Lower lobe of right lung (tissue), 2 donors: ENCODE measurements at regions not wholly inside any gene's neighbourhood (a gene's known extent, or its start where the extent isn't known, plus 50 kb on each side); places are given as distances from the start of the nearest gene placed in this dataset.

ENCODE experiments used
- ATAC-seq, 2 donors: fragments of 200-7000 bp; cut with Tn5 transposase; one replicate each; pipeline ENCODE4 v1.9.1; 2020 to 2022; ENCODE audit warnings: mild to moderate bottlenecking in 2 of 2, moderate library complexity in 2 of 2
- DNase-seq: peaks from one replicate; pipeline ENCODE4 v3.0.0-alpha.2; 2020
- H3K27ac ChIP-seq: fragments of 200-600 bp; one replicate; pipeline ENCODE4 v1.8.0; 2022
- H3K27me3 ChIP-seq: fragments of 200-600 bp; one replicate; pipeline ENCODE4 v1.8.0; 2022; ENCODE audit warnings: low read depth
- H3K36me3 ChIP-seq: fragments of 200-600 bp; one replicate; pipeline ENCODE4 v1.8.0; 2022; ENCODE audit warnings: mild to moderate bottlenecking
- H3K4me1 ChIP-seq: fragments of 200-600 bp; one replicate; pipeline ENCODE4 v1.8.0; 2022
- H3K4me3 ChIP-seq: fragments of 200-600 bp; one replicate; pipeline ENCODE4 v1.8.0; 2022; ENCODE audit warnings: mild to moderate bottlenecking
- H3K9me3 ChIP-seq: fragments of 200-600 bp; one replicate; pipeline ENCODE4 v1.8.0; 2022
- intact Hi-C: fragments of 100-400 bp; cut with DNase I; formaldehyde crosslinking; loops from one replicate; pipeline ENCODE4 v1.11.0; 2022
- TF ChIP-seq, protein P1 (sequence below): fragments of 200-600 bp; IDR thresholded peaks from one replicate; pipeline ENCODE4 v1.8.0; 2022; ENCODE audit warnings: antibody characterized with exemption, mild to moderate bottlenecking
- donor health status: DM: no; HTN: yes; CAD: no; lungs with severe emphysema.

DNA sequence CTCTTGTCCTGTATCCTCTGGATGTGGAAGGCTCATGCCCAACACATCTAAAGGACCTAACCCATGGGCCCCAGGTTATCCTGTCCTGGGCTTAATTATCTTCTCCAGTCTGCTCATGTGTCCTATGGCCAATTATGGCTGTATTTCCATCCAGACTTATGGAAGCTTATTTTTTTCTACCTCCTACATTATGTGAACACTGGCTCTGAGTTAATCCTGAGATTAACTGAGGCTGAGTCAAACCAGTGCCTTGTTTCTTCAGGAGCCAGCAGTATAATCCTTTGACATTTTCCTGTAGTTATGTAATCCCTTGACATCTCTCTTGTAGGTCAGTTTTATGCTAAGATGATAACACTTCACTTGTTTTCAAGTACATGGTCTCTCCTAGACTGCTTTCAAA is 213.6 kb downstream of the PMAIP1 start:
- Histone ChIP-seq H3K27ac (no peak overlapping the region), H3K27me3 (no peaks in the 10 kb centered on the region), H3K4me1 (no peaks in the 10 kb centered on the region), H3K4me3 (no peak overlapping the region), H3K36me3 (no peaks in the 10 kb centered on the region), H3K9me3 (no peaks in the 10 kb centered on the region)
- intact Hi-C loops: no loop called here
- ATAC-seq: no peak
- no peak for DNase-seq
- TF ChIP-seq, protein P1, sequence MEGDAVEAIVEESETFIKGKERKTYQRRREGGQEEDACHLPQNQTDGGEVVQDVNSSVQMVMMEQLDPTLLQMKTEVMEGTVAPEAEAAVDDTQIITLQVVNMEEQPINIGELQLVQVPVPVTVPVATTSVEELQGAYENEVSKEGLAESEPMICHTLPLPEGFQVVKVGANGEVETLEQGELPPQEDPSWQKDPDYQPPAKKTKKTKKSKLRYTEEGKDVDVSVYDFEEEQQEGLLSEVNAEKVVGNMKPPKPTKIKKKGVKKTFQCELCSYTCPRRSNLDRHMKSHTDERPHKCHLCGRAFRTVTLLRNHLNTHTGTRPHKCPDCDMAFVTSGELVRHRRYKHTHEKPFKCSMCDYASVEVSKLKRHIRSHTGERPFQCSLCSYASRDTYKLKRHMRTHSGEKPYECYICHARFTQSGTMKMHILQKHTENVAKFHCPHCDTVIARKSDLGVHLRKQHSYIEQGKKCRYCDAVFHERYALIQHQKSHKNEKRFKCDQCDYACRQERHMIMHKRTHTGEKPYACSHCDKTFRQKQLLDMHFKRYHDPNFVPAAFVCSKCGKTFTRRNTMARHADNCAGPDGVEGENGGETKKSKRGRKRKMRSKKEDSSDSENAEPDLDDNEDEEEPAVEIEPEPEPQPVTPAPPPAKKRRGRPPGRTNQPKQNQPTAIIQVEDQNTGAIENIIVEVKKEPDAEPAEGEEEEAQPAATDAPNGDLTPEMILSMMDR: no peak

DNA sequence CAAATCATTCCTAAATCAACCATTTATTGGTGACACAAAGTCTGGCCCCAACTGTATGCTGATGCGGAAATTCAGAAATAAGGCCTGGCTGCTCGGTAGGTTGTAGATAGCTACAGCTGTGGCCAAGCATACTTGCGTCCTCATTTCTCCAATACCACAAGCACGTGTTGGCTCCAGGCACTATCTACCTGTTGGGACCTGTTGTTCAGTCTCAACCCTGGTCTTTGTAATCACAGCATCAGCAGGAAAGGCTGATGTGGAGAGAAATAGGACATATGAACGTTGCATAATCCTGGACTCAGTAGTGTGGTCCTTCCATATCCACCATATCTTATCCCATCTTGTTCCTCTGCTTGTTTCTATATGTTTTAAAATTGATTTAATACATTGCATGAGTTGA is 212.6 kb downstream of the PMAIP1 start:
- intact Hi-C loops: no loop called here
- DNase-seq (no peak), ATAC-seq (no peak)
- no peaks in the 10 kb centered on the region for H3K27me3 ChIP-seq
- no peaks in the 10 kb centered on the region for H3K4me1 ChIP-seq
- no peaks in the 10 kb centered on the region for H3K36me3 ChIP-seq
- TF ChIP-seq, protein P1: no peak
- H3K4me3 ChIP-seq: no peak overlapping the region
- H3K9me3 ChIP-seq: no peaks in the 10 kb centered on the region
- H3K27ac ChIP-seq: no peak overlapping the region

GRCh38 chr18:60111525-60111924 is 211.7 kb downstream of the PMAIP1 start:
- DNase-seq: no peak
- TF ChIP-seq, protein P1: no peak
- Histone ChIP-seq H3K4me3 (no peak overlapping the region), H3K27me3 (no peaks in the 10 kb centered on the region), H3K36me3 (no peaks in the 10 kb centered on the region), H3K9me3 (no peaks in the 10 kb centered on the region), H3K4me1 (no peaks in the 10 kb centered on the region), H3K27ac (no peak overlapping the region)
- intact Hi-C loops: no loop called here
- ATAC-seq: no peak

GRCh38 chr18:60110836-60111235 is 211.0 kb downstream of the PMAIP1 start:
- DNase-seq: no peak
- H3K27ac ChIP-seq: no peak overlapping the region
- H3K36me3 ChIP-seq: no peaks in the 10 kb centered on the region
- no peak for ATAC-seq
- intact Hi-C loops: no loop called here
- no peaks in the 10 kb centered on the region for H3K9me3 ChIP-seq
- H3K4me1 ChIP-seq: no peaks in the 10 kb centered on the region
- H3K4me3 ChIP-seq: no peak overlapping the region
- no peaks in the 10 kb centered on the region for H3K27me3 ChIP-seq
- TF ChIP-seq, protein P1: no peak

GRCh38 chr18:60100778-60101177 is 201.0 kb downstream of the PMAIP1 start:
- no peak for DNase-seq
- Histone ChIP-seq H3K4me1 (no peaks in the 10 kb centered on the region), H3K27ac (no peak overlapping the region), H3K36me3 (no peaks in the 10 kb centered on the region), H3K4me3 (no peak overlapping the region), H3K9me3 (no peaks in the 10 kb centered on the region), H3K27me3 (no peaks in the 10 kb centered on the region)
- TF ChIP-seq, protein P1: no peak
- ATAC-seq: no peak
- intact Hi-C loops: no loop called here

GRCh38 chr18:60099709-60100108 is 199.9 kb downstream of the PMAIP1 start:
- no peaks in the 10 kb centered on the region for H3K9me3 ChIP-seq
- H3K4me1 ChIP-seq: no peaks in the 10 kb centered on the region
- H3K27ac ChIP-seq: no peak overlapping the region
- TF ChIP-seq, protein P1: no peak
- ATAC-seq: no peak
- no peaks in the 10 kb centered on the region for H3K27me3 ChIP-seq
- intact Hi-C loops: no loop called here
- H3K4me3 ChIP-seq: no peak overlapping the region
- H3K36me3 ChIP-seq: no peaks in the 10 kb centered on the region
- no peak for DNase-seq
